Colonic mucosa (tissue), 4 donors: ENCODE measurements at regions not wholly inside any gene's neighbourhood (a gene's known extent, or its start where the extent isn't known, plus 50 kb on each side); places are given as distances from the start of the nearest gene placed in this dataset.

Experiments
- DNase-seq: peaks from one replicate; pipeline ENCODE4 v3.0.0-alpha.2; 2020
- H3K27ac ChIP-seq: fragments of 200-600 bp; one replicate; pipeline ENCODE4 v1.8.0; 2021
- H3K27me3 ChIP-seq: fragments of 200-600 bp; one replicate; pipeline ENCODE4 v1.8.0; 2021
- H3K36me3 ChIP-seq: fragments of 200-600 bp; one replicate; pipeline ENCODE4 v1.8.0; 2021
- H3K4me1 ChIP-seq: fragments of 200-600 bp; one replicate; pipeline ENCODE4 v1.8.0; 2021; ENCODE audit warnings: mild to moderate bottlenecking
- H3K4me3 ChIP-seq: fragments of 200-600 bp; one replicate; pipeline ENCODE4 v1.8.0; 2021
- H3K9ac ChIP-seq, 2 donors: one replicate each; pipeline ENCODE4 v1.7.0; 2013; ENCODE audit warnings: control low read depth in 2 of 2, low read depth in 2 of 2, low read length in 2 of 2
- H3K9me3 ChIP-seq: fragments of 200-600 bp; one replicate; pipeline ENCODE4 v1.8.0; 2021
- CTCF ChIP-seq: fragments of 200-600 bp; IDR thresholded peaks from one replicate; pipeline ENCODE4 v1.8.0; 2022; ENCODE audit warnings: antibody characterized with exemption, mild to moderate bottlenecking
- intact Hi-C: fragments of 100-400 bp; cut with DNase I; formaldehyde crosslinking; loops from one replicate; pipeline ENCODE4 v1.14.1; 2022
- donor health status: healthy.
- donor health status: DM: no; HTN: no; CAD: no.
- donor health status: DM: no; HTN: no; CAD: no.

GRCh38 chr15:69689133-69689532 lies 236.5 kb downstream of the RPLP1 start:
- intact Hi-C loops, result no loop called here
- DNase-seq, result no peak
- no peak overlapping the region for H3K27ac ChIP-seq
- no peaks in the 10 kb centered on the region for H3K4me1 ChIP-seq
- no peaks in the 10 kb centered on the region for H3K36me3 ChIP-seq
- H3K9ac ChIP-seq, result no peak overlapping the region
- no peaks in the 10 kb centered on the region for H3K27me3 ChIP-seq
- no peak overlapping the region for H3K4me3 ChIP-seq
- H3K9me3 ChIP-seq, result no peaks in the 10 kb centered on the region
- no peak for TF ChIP-seq CTCF

- Histone ChIP-seq H3K9me3 (no peaks in the 10 kb centered on the region), H3K27me3 (no peaks in the 10 kb centered on the region), H3K36me3 (no peaks in the 10 kb centered on the region), H3K9ac (no peak overlapping the region), H3K4me1 (no peaks in the 10 kb centered on the region), H3K27ac (no peak overlapping the region), H3K4me3 (no peak overlapping the region)
- intact Hi-C loops, result no loop called here
- no peak for TF ChIP-seq CTCF
- no peak for DNase-seq
These were observed 238.8 kb downstream of the RPLP1 start for GRCh38 chr15:69691307-69692015.

GRCh38 chr15:69692342-69692741 lies 239.7 kb downstream of the RPLP1 start:
- no peak overlapping the region for H3K27ac ChIP-seq
- H3K4me3 ChIP-seq, result no peak overlapping the region
- H3K27me3 ChIP-seq, result no peaks in the 10 kb centered on the region
- no peaks in the 10 kb centered on the region for H3K36me3 ChIP-seq
- no peak for DNase-seq
- no peak overlapping the region for H3K9ac ChIP-seq
- H3K9me3 ChIP-seq, result no peaks in the 10 kb centered on the region
- TF ChIP-seq CTCF, result no peak
- intact Hi-C loops, result no loop called here
- no peaks in the 10 kb centered on the region for H3K4me1 ChIP-seq

GRCh38 chr15:69693059-69693458 lies 240.4 kb downstream of the RPLP1 start:
- no peaks in the 10 kb centered on the region for H3K4me1 ChIP-seq
- no peaks in the 10 kb centered on the region for H3K27me3 ChIP-seq
- no peaks in the 10 kb centered on the region for H3K36me3 ChIP-seq
- TF ChIP-seq CTCF, result no peak
- no peak for DNase-seq
- no peak overlapping the region for H3K27ac ChIP-seq
- no peak overlapping the region for H3K4me3 ChIP-seq
- H3K9me3 ChIP-seq, result no peaks in the 10 kb centered on the region
- H3K9ac ChIP-seq, result no peak overlapping the region
- intact Hi-C loops, result no loop called here

- intact Hi-C loops, result no loop called here
- H3K27me3 ChIP-seq, result no peaks in the 10 kb centered on the region
- H3K9me3 ChIP-seq, result no peaks in the 10 kb centered on the region
- H3K27ac ChIP-seq, result no peak overlapping the region
- no peaks in the 10 kb centered on the region for H3K4me1 ChIP-seq
- DNase-seq, result no peak
- no peak overlapping the region for H3K4me3 ChIP-seq
- no peaks in the 10 kb centered on the region for H3K36me3 ChIP-seq
- no peak for TF ChIP-seq CTCF
- no peak overlapping the region for H3K9ac ChIP-seq
These were observed 244.3 kb downstream of the RPLP1 start for GRCh38 chr15:69696946-69697345.
